ENCODE measurements at regions not wholly inside any gene's neighbourhood (a gene's known extent, or its start where the extent isn't known, plus 50 kb on each side); places are given as distances from the start of the nearest gene placed in this dataset.
"Not testable (repeated sequence)": the region's sequence is repeated elsewhere in the genome, so short reads cannot be mapped to it uniquely, and the experiment has no call there.

DNA sequence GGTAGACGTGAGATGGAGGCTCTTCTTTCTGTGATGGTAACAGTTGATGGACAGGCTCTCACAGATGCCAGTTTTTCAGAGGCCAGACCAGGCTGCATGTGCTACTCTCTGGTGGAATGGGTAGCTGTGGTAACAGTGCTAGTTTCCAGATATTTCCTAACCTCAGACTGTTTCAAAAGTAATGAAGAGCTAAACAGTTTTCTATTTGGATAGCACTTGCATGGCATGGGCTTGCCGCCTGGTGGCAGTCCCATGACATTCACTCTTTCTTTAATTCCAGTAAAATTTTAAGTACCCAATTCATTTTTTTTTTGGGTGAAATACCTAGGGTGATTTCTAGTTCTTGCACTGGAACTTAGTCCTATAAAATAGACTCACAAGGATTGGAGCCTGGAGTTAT is 220.2 kb upstream of the MAD2L1 start:
- TF ChIP-seq, protein P1, sequence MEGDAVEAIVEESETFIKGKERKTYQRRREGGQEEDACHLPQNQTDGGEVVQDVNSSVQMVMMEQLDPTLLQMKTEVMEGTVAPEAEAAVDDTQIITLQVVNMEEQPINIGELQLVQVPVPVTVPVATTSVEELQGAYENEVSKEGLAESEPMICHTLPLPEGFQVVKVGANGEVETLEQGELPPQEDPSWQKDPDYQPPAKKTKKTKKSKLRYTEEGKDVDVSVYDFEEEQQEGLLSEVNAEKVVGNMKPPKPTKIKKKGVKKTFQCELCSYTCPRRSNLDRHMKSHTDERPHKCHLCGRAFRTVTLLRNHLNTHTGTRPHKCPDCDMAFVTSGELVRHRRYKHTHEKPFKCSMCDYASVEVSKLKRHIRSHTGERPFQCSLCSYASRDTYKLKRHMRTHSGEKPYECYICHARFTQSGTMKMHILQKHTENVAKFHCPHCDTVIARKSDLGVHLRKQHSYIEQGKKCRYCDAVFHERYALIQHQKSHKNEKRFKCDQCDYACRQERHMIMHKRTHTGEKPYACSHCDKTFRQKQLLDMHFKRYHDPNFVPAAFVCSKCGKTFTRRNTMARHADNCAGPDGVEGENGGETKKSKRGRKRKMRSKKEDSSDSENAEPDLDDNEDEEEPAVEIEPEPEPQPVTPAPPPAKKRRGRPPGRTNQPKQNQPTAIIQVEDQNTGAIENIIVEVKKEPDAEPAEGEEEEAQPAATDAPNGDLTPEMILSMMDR (IDR thresholded peaks at IDR 0.05; ENCODE audit: low read depth, low read length, missing control alignments), result no peak
- no peak for DNase-seq (ENCODE audit: extremely low read depth, low read depth)
- no peak overlapping the region for H3K4me3 ChIP-seq (replicated peaks; ENCODE audit: low read depth, low read length)

DNA sequence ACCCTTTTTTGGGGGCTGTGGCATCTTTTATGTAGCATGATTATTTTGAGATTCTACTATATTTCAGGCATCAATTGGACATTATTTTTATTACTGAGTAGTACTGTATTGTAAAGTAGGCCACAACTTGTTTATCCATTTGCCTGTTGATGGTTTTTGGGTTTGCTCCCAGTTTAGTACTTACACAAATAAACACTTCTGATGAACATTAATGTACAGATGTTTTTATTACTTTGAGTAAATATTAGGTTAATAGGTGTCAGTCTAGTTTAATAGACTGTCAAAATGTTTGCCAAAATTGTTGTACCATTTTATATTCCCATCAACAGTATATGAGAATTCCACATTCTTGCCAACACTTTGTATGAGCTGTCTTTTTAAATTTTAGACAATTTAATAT is 214.9 kb upstream of the MAD2L1 start:
- no peak for DNase-seq (ENCODE audit: extremely low read depth, low read depth)
- no peak overlapping the region for H3K4me3 ChIP-seq (replicated peaks; ENCODE audit: low read depth, low read length)
- TF ChIP-seq, protein P1 (IDR thresholded peaks at IDR 0.05; ENCODE audit: low read depth, low read length, missing control alignments), result no peak

DNA sequence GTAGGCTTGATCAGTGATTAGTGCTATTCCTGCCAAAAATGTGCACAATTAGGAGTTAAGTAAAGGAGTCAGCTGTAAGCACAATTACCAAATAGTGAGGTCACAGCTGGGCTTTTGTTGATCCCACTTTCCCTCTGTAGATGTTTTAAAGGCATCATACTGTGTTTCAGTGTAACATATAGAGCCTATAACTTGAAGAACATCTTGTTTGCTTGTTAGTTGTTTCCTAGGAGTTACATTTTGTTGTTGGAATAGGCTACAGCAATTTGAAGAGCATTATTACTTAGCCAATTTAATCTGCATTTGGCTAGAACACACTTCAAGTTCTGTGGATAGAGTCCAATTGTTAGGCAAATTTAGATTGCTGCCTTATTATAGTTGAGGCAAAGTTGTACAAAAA is 210.7 kb upstream of the MAD2L1 start:
- no peak overlapping the region for H3K4me3 ChIP-seq (replicated peaks; ENCODE audit: low read depth, low read length)
- no peak for DNase-seq (ENCODE audit: extremely low read depth, low read depth)
- TF ChIP-seq, protein P1 (IDR thresholded peaks at IDR 0.05; ENCODE audit: low read depth, low read length, missing control alignments), result no peak

DNA sequence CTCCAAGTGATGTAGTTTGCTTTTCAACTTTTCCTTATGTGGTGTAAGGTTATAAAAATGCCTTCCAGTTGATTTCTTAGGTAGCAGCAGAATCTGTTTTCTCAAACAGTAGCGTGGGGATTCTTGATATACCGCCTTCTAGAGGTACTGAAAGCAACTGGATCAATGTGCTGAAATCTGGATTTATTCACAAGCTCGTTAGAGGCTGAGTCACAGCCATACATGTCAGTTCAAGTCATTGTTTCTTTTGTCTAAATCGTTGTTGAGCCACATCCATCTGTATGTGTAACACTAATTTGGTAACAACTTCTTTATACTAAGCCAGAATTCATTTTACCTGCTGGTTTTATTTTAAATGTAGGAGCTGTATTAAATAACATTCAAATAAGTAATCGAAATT is 200.0 kb upstream of the MAD2L1 start:
- H3K4me3 ChIP-seq (replicated peaks; ENCODE audit: low read depth, low read length), result no peak overlapping the region
- no peak for DNase-seq (ENCODE audit: extremely low read depth, low read depth)
- TF ChIP-seq, protein P1 (IDR thresholded peaks at IDR 0.05; ENCODE audit: low read depth, low read length, missing control alignments), result no peak

DNA sequence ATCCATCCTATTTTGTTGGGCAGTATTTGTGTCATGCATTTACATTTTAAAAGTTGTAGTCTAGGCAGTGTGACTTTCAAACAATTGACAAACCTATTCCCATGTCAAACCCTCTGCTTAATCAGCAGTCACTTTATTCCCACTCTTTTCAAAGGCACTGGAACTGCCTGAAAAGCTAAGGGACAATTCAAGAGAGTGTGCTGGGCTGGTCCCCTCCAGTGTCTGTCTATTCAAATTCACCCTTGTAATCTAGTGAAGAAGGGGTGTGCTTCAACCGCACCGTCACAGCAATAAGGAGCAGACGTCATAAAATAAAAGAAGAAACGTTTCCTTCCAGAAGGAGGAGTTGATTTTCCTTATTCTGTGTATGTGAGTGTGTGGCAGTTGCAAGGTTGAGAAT is 197.0 kb upstream of the MAD2L1 start:
- no peak overlapping the region for H3K4me3 ChIP-seq (replicated peaks; ENCODE audit: low read depth, low read length)
- TF ChIP-seq, protein P1 (IDR thresholded peaks at IDR 0.05; ENCODE audit: low read depth, low read length, missing control alignments), result no peak
- no peak for DNase-seq (ENCODE audit: extremely low read depth, low read depth)

DNA sequence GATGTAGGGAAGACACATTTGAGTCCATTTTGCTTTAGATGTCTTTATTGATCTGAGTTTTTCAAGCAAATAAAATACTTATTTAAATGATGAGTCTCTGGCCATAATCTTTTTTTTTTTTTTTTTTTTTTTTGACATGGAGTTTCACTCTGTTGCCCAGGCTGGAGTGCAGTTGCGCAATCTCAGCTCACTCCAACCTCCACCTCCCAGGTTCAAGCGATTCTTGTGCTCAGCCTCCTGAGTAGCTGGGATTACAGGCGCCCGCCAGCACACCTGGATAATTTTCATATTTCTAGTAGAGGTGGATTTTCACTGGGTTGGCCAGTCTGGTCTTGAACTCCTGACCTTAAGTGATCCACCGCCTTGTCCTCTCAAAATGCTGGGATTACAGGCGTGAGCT is 194.5 kb upstream of the MAD2L1 start:
- TF ChIP-seq, protein P1 (IDR thresholded peaks at IDR 0.05; ENCODE audit: low read depth, low read length, missing control alignments), result no peak
- no peak for DNase-seq (ENCODE audit: extremely low read depth, low read depth)
- H3K4me3 ChIP-seq (replicated peaks; ENCODE audit: low read depth, low read length), result no peak overlapping the region

DNA sequence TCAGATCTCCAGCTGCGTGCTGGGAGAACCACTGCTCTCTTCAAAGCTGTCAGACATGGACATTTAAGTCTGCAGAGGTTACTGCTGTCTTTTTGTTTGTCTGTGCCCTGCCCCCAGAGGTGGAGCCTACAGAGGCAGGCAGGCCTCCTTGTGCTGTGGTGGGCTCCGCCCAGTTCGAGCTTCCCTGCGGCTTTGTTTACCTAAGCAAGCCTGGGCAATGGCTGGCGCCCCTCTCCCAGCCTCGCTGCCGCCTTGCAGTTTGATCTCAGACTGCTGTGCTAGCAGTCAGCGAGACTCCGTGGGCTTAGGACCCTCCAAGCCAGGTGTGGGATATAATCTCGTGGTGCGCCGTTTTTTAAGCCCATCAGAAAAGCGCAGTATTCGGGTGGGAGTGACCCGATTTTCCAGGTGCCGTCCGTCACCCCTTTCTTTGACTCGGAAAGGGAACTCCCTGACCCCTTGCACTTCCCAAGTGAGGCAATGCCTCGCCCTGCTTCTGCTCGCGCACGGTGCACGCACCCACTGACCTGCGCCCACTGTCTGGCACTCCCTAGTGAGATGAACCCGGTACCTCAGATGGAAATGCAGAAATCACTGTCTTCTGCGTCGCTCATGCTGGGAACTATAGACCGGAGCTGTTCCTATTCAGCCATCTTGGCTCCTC is 189.6 kb upstream of the MAD2L1 start:
- DNase-seq (ENCODE audit: extremely low read depth, low read depth), result not testable (repeated sequence)

More for the DNA sequence above, 189.6 kb upstream of the MAD2L1 start:
- H3K4me3 ChIP-seq (replicated peaks; ENCODE audit: low read depth, low read length), result not testable (repeated sequence)
